ENCODE measurements at regions not wholly inside any gene's neighbourhood (a gene's known extent, or its start where the extent isn't known, plus 50 kb on each side); places are given as distances from the start of the nearest gene placed in this dataset.

GRCh38 chr7:25575634-25576033 lies 347.3 kb upstream of the NPVF start:
- FAIRE-seq (no peak), DNase-seq (ENCODE audit: low read depth) (no peak)
- H3K9me3 Mint-ChIP-seq (ENCODE audit: unreplicated experiment), result no peaks in the 10 kb centered on the region
- TF ChIP-seq CTCF (IDR thresholded peaks at IDR 0.05; ENCODE audit: insufficient read depth, low read depth, low read length), result no peak
- TF ChIP-seq EZH2 (IDR thresholded peaks at IDR 0.05; ENCODE audit: insufficient read depth, low read length), result no peak
- H3K4me1 Mint-ChIP-seq (ENCODE audit: low read depth, unreplicated experiment), result peaks cover 6% of the 10 kb centered on the region
- H3K36me3 Mint-ChIP-seq (ENCODE audit: low read depth, unreplicated experiment), result no peaks in the 10 kb centered on the region
- no peak overlapping the region for H3K4me3 Mint-ChIP-seq (ENCODE audit: unreplicated experiment)
- Histone ChIP-seq H4K20me1 (ENCODE audit: insufficient read depth, low read length) (no peaks in the 10 kb centered on the region), H3K4me3 (ENCODE audit: insufficient read depth, low read depth, low read length) (no peak overlapping the region), H3K36me3 (ENCODE audit: insufficient read depth, low read length) (no peaks in the 10 kb centered on the region), H2AFZ (ENCODE audit: low read depth, low read length) (no peak overlapping the region), H3K9me3 (ENCODE audit: insufficient read depth, low read depth, low read length) (no peaks in the 10 kb centered on the region), H3K27ac (ENCODE audit: low read depth, low read length) (no peak overlapping the region), H3K27me3 (ENCODE audit: insufficient read depth, low read length) (no peaks in the 10 kb centered on the region), H3K79me2 (ENCODE audit: insufficient read depth, low read length) (no peaks in the 10 kb centered on the region), H3K4me2 (ENCODE audit: low read length) (no peak overlapping the region), H3K4me1 (ENCODE audit: insufficient read depth, low read length) (no peaks in the 10 kb centered on the region), H3K9ac (ENCODE audit: low read length) (no peak overlapping the region)
- H3K27me3 Mint-ChIP-seq (ENCODE audit: low read depth, unreplicated experiment), result peaks cover 6% of the 10 kb centered on the region
- no peak overlapping the region for H3K27ac Mint-ChIP-seq (ENCODE audit: unreplicated experiment)

- no peak overlapping the region for H3K27ac ChIP-seq (ENCODE audit: low read depth, low read length)
- no peak overlapping the region for H2AFZ ChIP-seq (ENCODE audit: low read depth, low read length)
- H3K4me3 Mint-ChIP-seq (ENCODE audit: unreplicated experiment), result no peak overlapping the region
- no peak overlapping the region for H3K27ac Mint-ChIP-seq (ENCODE audit: unreplicated experiment)
- no peaks in the 10 kb centered on the region for H3K9me3 ChIP-seq (ENCODE audit: insufficient read depth, low read depth, low read length)
- no peaks in the 10 kb centered on the region for H3K4me1 ChIP-seq (ENCODE audit: insufficient read depth, low read length)
- no peaks in the 10 kb centered on the region for H4K20me1 ChIP-seq (ENCODE audit: insufficient read depth, low read length)
- H3K79me2 ChIP-seq (ENCODE audit: insufficient read depth, low read length), result no peaks in the 10 kb centered on the region
- no peaks in the 10 kb centered on the region for H3K9me3 Mint-ChIP-seq (ENCODE audit: unreplicated experiment)
- no peak overlapping the region for H3K9ac ChIP-seq (ENCODE audit: low read length)
- no peak for FAIRE-seq
- no peak for TF ChIP-seq CTCF (IDR thresholded peaks at IDR 0.05; ENCODE audit: insufficient read depth, low read depth, low read length)
- H3K27me3 Mint-ChIP-seq (ENCODE audit: low read depth, unreplicated experiment), result peaks cover 11% of the 10 kb centered on the region
- H3K27me3 ChIP-seq (ENCODE audit: insufficient read depth, low read length), result no peaks in the 10 kb centered on the region
- no peak for DNase-seq (ENCODE audit: low read depth)
- no peak overlapping the region for H3K4me3 ChIP-seq (ENCODE audit: insufficient read depth, low read depth, low read length)
- H3K36me3 Mint-ChIP-seq (ENCODE audit: low read depth, unreplicated experiment), result no peaks in the 10 kb centered on the region
- H3K4me1 Mint-ChIP-seq (ENCODE audit: low read depth, unreplicated experiment), result peaks cover 13% of the 10 kb centered on the region
- no peaks in the 10 kb centered on the region for H3K36me3 ChIP-seq (ENCODE audit: insufficient read depth, low read length)
- no peak overlapping the region for H3K4me2 ChIP-seq (ENCODE audit: low read length)
Observed at GRCh38 chr7:25578991-25579777, 350.9 kb upstream of the NPVF start.

GRCh38 chr7:25579778-25580075 lies 351.4 kb upstream of the NPVF start:
- no peak for TF ChIP-seq CTCF (IDR thresholded peaks at IDR 0.05; ENCODE audit: insufficient read depth, low read depth, low read length)
- no peak for TF ChIP-seq EZH2 (IDR thresholded peaks at IDR 0.05; ENCODE audit: insufficient read depth, low read length)
- no peaks in the 10 kb centered on the region for H4K20me1 ChIP-seq (ENCODE audit: insufficient read depth, low read length)
- no peaks in the 10 kb centered on the region for H3K4me1 ChIP-seq (ENCODE audit: insufficient read depth, low read length)
- Mint-ChIP-seq H3K36me3 (ENCODE audit: low read depth, unreplicated experiment) (no peaks in the 10 kb centered on the region), H3K4me3 (ENCODE audit: unreplicated experiment) (no peak overlapping the region), H3K4me1 (ENCODE audit: low read depth, unreplicated experiment) (peaks cover 13% of the 10 kb centered on the region), H3K27me3 (ENCODE audit: low read depth, unreplicated experiment) (peaks cover 16% of the 10 kb centered on the region), H3K9me3 (ENCODE audit: unreplicated experiment) (no peaks in the 10 kb centered on the region), H3K27ac (ENCODE audit: unreplicated experiment) (no peak overlapping the region)
- no peak overlapping the region for H3K4me3 ChIP-seq (ENCODE audit: insufficient read depth, low read depth, low read length)
- no peak overlapping the region for H2AFZ ChIP-seq (ENCODE audit: low read depth, low read length)
- FAIRE-seq (no peak), DNase-seq (ENCODE audit: low read depth) (no peak)
- H3K27ac ChIP-seq (ENCODE audit: low read depth, low read length), result no peak overlapping the region
- no peaks in the 10 kb centered on the region for H3K79me2 ChIP-seq (ENCODE audit: insufficient read depth, low read length)
- H3K9ac ChIP-seq (ENCODE audit: low read length), result no peak overlapping the region
- no peaks in the 10 kb centered on the region for H3K9me3 ChIP-seq (ENCODE audit: insufficient read depth, low read depth, low read length)
- no peak overlapping the region for H3K4me2 ChIP-seq (ENCODE audit: low read length)
- no peaks in the 10 kb centered on the region for H3K27me3 ChIP-seq (ENCODE audit: insufficient read depth, low read length)
- no peaks in the 10 kb centered on the region for H3K36me3 ChIP-seq (ENCODE audit: insufficient read depth, low read length)

Data from astrocyte (in vitro differentiated cells and primary cell).